HG03575 (cell line): ENCODE measurements at regions not wholly inside any gene's neighbourhood (a gene's known extent, or its start where the extent isn't known, plus 50 kb on each side); places are given as distances from the start of the nearest gene placed in this dataset.
"Not testable (repeated sequence)": the region's sequence is repeated elsewhere in the genome, so short reads cannot be mapped to it uniquely, and the experiment has no call there.

Source experiments
- ATAC-seq: cut with Tn5 transposase; IDR thresholded peaks from one replicate; pipeline ENCODE4 v1.9.1; 2021; ENCODE audit not compliant: unreplicated experiment, insufficient number of reproducible peaks, low FRiP score; ENCODE audit errors: extremely low read depth

GRCh38 chr7:68980432-68980831, 617.8 kb upstream of the AUTS2 start:
- not testable (repeated sequence) for ATAC-seq

GRCh38 chr7:68984306-68984705, 614.0 kb upstream of the AUTS2 start:
- ATAC-seq, result no peak

- no peak for ATAC-seq
These were observed 603.4 kb upstream of the AUTS2 start for GRCh38 chr7:68994841-68995240.

- no peak for ATAC-seq
These were observed 600.1 kb upstream of the AUTS2 start for GRCh38 chr7:68998136-68998535.

- no peak for ATAC-seq
These were observed 595.9 kb upstream of the AUTS2 start for GRCh38 chr7:69002416-69002815.

GRCh38 chr7:69012149-69012548, 586.1 kb upstream of the AUTS2 start:
- ATAC-seq, result no peak

GRCh38 chr7:69017208-69017607, 581.1 kb upstream of the AUTS2 start:
- no peak for ATAC-seq

- no peak for ATAC-seq
These were observed 580.1 kb upstream of the AUTS2 start for GRCh38 chr7:69018200-69018599.

- ATAC-seq, result no peak
These were observed 578.8 kb upstream of the AUTS2 start for GRCh38 chr7:69019437-69019836.

- no peak for ATAC-seq
These were observed 577.7 kb upstream of the AUTS2 start for GRCh38 chr7:69020536-69020935.

GRCh38 chr7:69025249-69025648, 573.0 kb upstream of the AUTS2 start:
- ATAC-seq, result no peak

- no peak for ATAC-seq
These were observed 565.4 kb upstream of the AUTS2 start for GRCh38 chr7:69032848-69033247.

- ATAC-seq, result no peak
These were observed 562.4 kb upstream of the AUTS2 start for GRCh38 chr7:69035826-69036225.

GRCh38 chr7:69036301-69036700, 562.0 kb upstream of the AUTS2 start:
- ATAC-seq, result no peak

- ATAC-seq, result no peak
These were observed 559.4 kb upstream of the AUTS2 start for GRCh38 chr7:69038915-69039314.

GRCh38 chr7:69042138-69042537, 556.1 kb upstream of the AUTS2 start:
- no peak for ATAC-seq

- no peak for ATAC-seq
These were observed 551.0 kb upstream of the AUTS2 start for GRCh38 chr7:69047151-69047754.

GRCh38 chr7:69049326-69049725, 548.9 kb upstream of the AUTS2 start:
- ATAC-seq, result no peak

GRCh38 chr7:69052447-69052846, 545.8 kb upstream of the AUTS2 start:
- no peak for ATAC-seq

- ATAC-seq, result no peak
These were observed 537.8 kb upstream of the AUTS2 start for GRCh38 chr7:69060516-69060915.

GRCh38 chr7:69062020-69062765, 536.1 kb upstream of the AUTS2 start:
- no peak for ATAC-seq
